ENCODE measurements at regions not wholly inside any gene's neighbourhood (a gene's known extent, or its start where the extent isn't known, plus 50 kb on each side); places are given as distances from the start of the nearest gene placed in this dataset.

- Histone ChIP-seq H2BK5ac (ENCODE audit: insufficient read length, low read length) (no peak overlapping the region), H3T11ph (ENCODE audit: low read length) (no peak overlapping the region), H3K9ac (ENCODE audit: extremely low read depth, insufficient read length, low read length) (no peak overlapping the region), H3K79me1 (ENCODE audit: insufficient read depth, low read depth, low read length, poor library complexity, severe bottlenecking) (no peaks in the 10 kb centered on the region), H3K4me2 (ENCODE audit: insufficient read depth, insufficient read length, low read length) (no peak overlapping the region), H3K23ac (ENCODE audit: insufficient read length, low read depth, low read length) (no peak overlapping the region), H4K8ac (replicated peaks; ENCODE audit: insufficient read length, low read depth, low read length) (no peak overlapping the region), H3K4me1 (ENCODE audit: insufficient read depth, low read length) (no peaks in the 10 kb centered on the region), H4K20me1 (ENCODE audit: control insufficient read depth, insufficient read depth, insufficient read length) (no peaks in the 10 kb centered on the region), H2BK12ac (ENCODE audit: insufficient read length, low read depth, low read length) (no peak overlapping the region), H3K23me2 (ENCODE audit: insufficient read length, low read depth, low read length, poor library complexity, severe bottlenecking) (no peaks in the 10 kb centered on the region), H4K5ac (ENCODE audit: insufficient read length, low read depth, low read length) (no peak overlapping the region), H4K91ac (ENCODE audit: insufficient read length, low read depth, low read length) (no peak overlapping the region), H2AK5ac (ENCODE audit: insufficient read length, low read length) (no peak overlapping the region), H3K79me2 (ENCODE audit: insufficient read depth, low read length) (no peaks in the 10 kb centered on the region), H3K27me3 (ENCODE audit: insufficient read depth, low read length) (no peaks in the 10 kb centered on the region), H2BK20ac (ENCODE audit: low read depth, low read length, poor library complexity, severe bottlenecking) (no peak overlapping the region), H3K4ac (ENCODE audit: low read depth, low read length) (no peak overlapping the region), H2AFZ (ENCODE audit: low read length) (no peak overlapping the region), H2BK120ac (ENCODE audit: low read depth, low read length, poor library complexity, severe bottlenecking) (no peak overlapping the region), H3K56ac (ENCODE audit: insufficient read length, low read depth, low read length) (no peak overlapping the region), H3K27ac (ENCODE audit: insufficient read length, low read depth, low read length) (no peak overlapping the region), H2BK15ac (ENCODE audit: low read depth, low read length) (no peak overlapping the region), H3K14ac (ENCODE audit: insufficient read depth, low read length) (no peak overlapping the region), H3K9me3 (ENCODE audit: control insufficient read depth, low read depth, low read length) (no peaks in the 10 kb centered on the region), H3K18ac (ENCODE audit: insufficient read length, low read depth, low read length) (no peak overlapping the region)
- WGBS (ENCODE audit: extremely low coverage, insufficient read length, low lambda C conversion rate): no CpG with 5 or more reads among the region's 1 CpG
- H3K27me3 Mint-ChIP-seq (ENCODE audit: low read depth): no peaks in the 10 kb centered on the region
- H3K27ac Mint-ChIP-seq: peak overlapping the region; percentile 1 to 95 (median 68); a peak in 5 of 7 replicates
- no peak for TF ChIP-seq CTCF (conservative IDR thresholded peaks at IDR 0.05)
- DNase-seq: no peak
- H3K36me3 Mint-ChIP-seq (ENCODE audit: insufficient read depth in 1 of 3, low read depth in 3 of 3): no peaks in the 10 kb centered on the region
- peaks cover 12 to 15% of the 10 kb centered on the region in 2 experiments for H3K4me1 Mint-ChIP-seq
- H3K4me3 Mint-ChIP-seq: no peak overlapping the region
- H3K9me3 Mint-ChIP-seq: no peaks in the 10 kb centered on the region; a peak in 1 of 5 replicates
These were observed 191.3 kb upstream of the PRDM9 start for GRCh38 chr5:23316060-23316591.

Measured in H9 (cell line).